Neural cell (in vitro differentiated cells): ENCODE measurements at regions not wholly inside any gene's neighbourhood (a gene's known extent, or its start where the extent isn't known, plus 50 kb on each side); places are given as distances from the start of the nearest gene placed in this dataset.

Experiments
- H2AFZ ChIP-seq: fragments of 200-600, 300-800 bp; sonication (generic), shearing (Covaris generic); 2 replicates; pipeline ENCODE4 v1.6.0; 2014; ENCODE audit warnings: low read depth, mild to moderate bottlenecking, antibody characterized with exemption, low read length, moderate library complexity
- H3F3A ChIP-seq: fragments of 200-600 bp; shearing (Covaris generic); 2 replicates; pipeline ENCODE4 v1.6.1; 2016; ENCODE audit warnings: mild to moderate bottlenecking, moderate library complexity, mixed read lengths, antibody characterized with exemption, low read length; ENCODE audit not compliant: insufficient read depth, poor library complexity, severe bottlenecking
- H3K27ac ChIP-seq: fragments of 200-600, 300-800 bp; sonication (generic), shearing (Covaris generic); 2 replicates; pipeline ENCODE4 v1.5.1; 2014; ENCODE audit warnings: mild to moderate bottlenecking, low read length, moderate library complexity
- H3K27me3 ChIP-seq: fragments of 300-800, 200-600 bp; sonication (generic), shearing (Covaris generic); 2 replicates; pipeline ENCODE4 v1.6.0; 2014; ENCODE audit warnings: mild to moderate bottlenecking, low read depth, low read length, moderate library complexity; ENCODE audit not compliant: insufficient read depth
- H3K36me3 ChIP-seq: fragments of 300-800, 200-600 bp; sonication (generic), shearing (Covaris generic); 2 replicates; pipeline ENCODE4 v1.5.1; 2014; ENCODE audit warnings: mild to moderate bottlenecking, antibody characterized with exemption, low read length, moderate library complexity; ENCODE audit not compliant: insufficient read depth
- H3K4me2 ChIP-seq: fragments of 300-800, 200-600 bp; sonication (generic), shearing (Covaris generic); 2 replicates; pipeline ENCODE4 v1.6.0; 2014; ENCODE audit warnings: mild to moderate bottlenecking, low read length
- H3K4me3 ChIP-seq: fragments of 300-800, 200-600 bp; sonication (generic), shearing (Covaris generic); 2 replicates; pipeline ENCODE4 v1.5.1; 2014; ENCODE audit warnings: mild to moderate bottlenecking, low read length, moderate library complexity
- H3K79me2 ChIP-seq: fragments of 200-600 bp; shearing (Covaris generic); replicated peaks from 2 replicates; pipeline ENCODE4 v1.6.0; 2014; ENCODE audit warnings: mild to moderate bottlenecking, low read length, moderate library complexity; ENCODE audit not compliant: insufficient read depth
- H3K9ac ChIP-seq: fragments of 300-800, 200-600 bp; sonication (generic), shearing (Covaris generic); 2 replicates; pipeline ENCODE4 v1.6.1; 2016; ENCODE audit warnings: mild to moderate bottlenecking, low read length, mixed read lengths
- H3K9me2 ChIP-seq: fragments of 200-600 bp; shearing (Covaris generic); 2 replicates; pipeline ENCODE4 v1.6.1; 2016; ENCODE audit warnings: mild to moderate bottlenecking, low read length, mixed read lengths; ENCODE audit not compliant: insufficient read depth
- H3K9me3 ChIP-seq: fragments of 200-600, 300-800 bp; sonication (generic), shearing (Covaris generic); 2 replicates; pipeline ENCODE4 v1.6.1; 2016; ENCODE audit warnings: mild to moderate bottlenecking, mixed run types, low read length, moderate library complexity, mixed read lengths
- H4K20me1 ChIP-seq: fragments of 200-600 bp; shearing (Covaris generic); 2 replicates; pipeline ENCODE4 v1.6.1; 2016; ENCODE audit warnings: mild to moderate bottlenecking, mixed run types; ENCODE audit not compliant: insufficient read depth
- CTCF ChIP-seq: fragments of 450-650 bp; IDR thresholded peaks from 2 replicates; pipeline ENCODE4 v1.5.1; 2014; ENCODE audit warnings: antibody characterized with exemption, mild to moderate bottlenecking, moderate library complexity; ENCODE audit not compliant: poor library complexity, severe bottlenecking
- EP300 ChIP-seq: fragments of 450-650 bp; conservative IDR thresholded peaks from 2 replicates; pipeline ENCODE4 v1.6.1; 2014; ENCODE audit warnings: antibody characterized with exemption, mild to moderate bottlenecking, moderate library complexity; ENCODE audit not compliant: poor library complexity, severe bottlenecking
- MXI1 ChIP-seq: fragments of 450-650 bp; conservative IDR thresholded peaks from 2 replicates; pipeline ENCODE4 v1.6.1; 2014; ENCODE audit warnings: antibody characterized with exemption, mild to moderate bottlenecking; ENCODE audit not compliant: poor library complexity, severe bottlenecking
- POLR2AphosphoS5 ChIP-seq: IDR thresholded peaks from 2 replicates; pipeline ENCODE4 v1.6.1; 2012
- RAD21 ChIP-seq: fragments of 450-650 bp; conservative IDR thresholded peaks from 2 replicates; pipeline ENCODE4 v1.6.1; 2014; ENCODE audit warnings: antibody characterized with exemption, mild to moderate bottlenecking, moderate library complexity
- REST ChIP-seq: IDR thresholded peaks from 2 replicates; pipeline ENCODE4 v1.6.1; 2012; ENCODE audit warnings: borderline replicate concordance
- SMC3 ChIP-seq: fragments of 450-650 bp; conservative IDR thresholded peaks from 2 replicates; pipeline ENCODE4 v1.6.1; 2014; ENCODE audit warnings: antibody characterized with exemption, mild to moderate bottlenecking, moderate library complexity; ENCODE audit not compliant: poor library complexity
- TAF1 ChIP-seq: IDR thresholded peaks from 2 replicates; pipeline ENCODE4 v1.6.1; 2012; ENCODE audit warnings: low read depth

GRCh38 chr9:95573463-95573862 lies 56.7 kb upstream of the PTCH1 start:
- Histone ChIP-seq H3K4me3 (no peak overlapping the region), H3K9me2 (no peaks in the 10 kb centered on the region), H3K9ac (no peak overlapping the region), H2AFZ (no peak overlapping the region), H3K36me3 (no peaks in the 10 kb centered on the region), H3K9me3 (no peaks in the 10 kb centered on the region), H3K4me2 (no peak overlapping the region), H3K79me2 (no peaks in the 10 kb centered on the region), H3K27me3 (no peaks in the 10 kb centered on the region), H4K20me1 (no peaks in the 10 kb centered on the region), H3K27ac (no peak overlapping the region), H3F3A (no peaks in the 10 kb centered on the region)
- TF ChIP-seq MXI1: no peak
- TF ChIP-seq TAF1: no peak
- no peak for TF ChIP-seq POLR2AphosphoS5
- TF ChIP-seq EP300: no peak
- no peak for TF ChIP-seq RAD21
- TF ChIP-seq CTCF: no peak

GRCh38 chr9:95572381-95573151 lies 55.8 kb upstream of the PTCH1 start:
- Histone ChIP-seq H3F3A (no peaks in the 10 kb centered on the region), H4K20me1 (no peaks in the 10 kb centered on the region), H3K27me3 (no peaks in the 10 kb centered on the region), H3K27ac (no peak overlapping the region), H3K9ac (no peak overlapping the region), H3K9me2 (no peaks in the 10 kb centered on the region), H2AFZ (no peak overlapping the region), H3K9me3 (no peaks in the 10 kb centered on the region), H3K36me3 (no peaks in the 10 kb centered on the region), H3K79me2 (no peaks in the 10 kb centered on the region), H3K4me3 (no peak overlapping the region), H3K4me2 (no peak overlapping the region)
- TF ChIP-seq EP300 (no peak), SMC3 (no peak), CTCF (no peak), RAD21 (no peak), REST (no peak), MXI1 (no peak), TAF1 (no peak)
